ENCODE measurements at regions not wholly inside any gene's neighbourhood (a gene's known extent, or its start where the extent isn't known, plus 50 kb on each side); places are given as distances from the start of the nearest gene placed in this dataset.

DNA sequence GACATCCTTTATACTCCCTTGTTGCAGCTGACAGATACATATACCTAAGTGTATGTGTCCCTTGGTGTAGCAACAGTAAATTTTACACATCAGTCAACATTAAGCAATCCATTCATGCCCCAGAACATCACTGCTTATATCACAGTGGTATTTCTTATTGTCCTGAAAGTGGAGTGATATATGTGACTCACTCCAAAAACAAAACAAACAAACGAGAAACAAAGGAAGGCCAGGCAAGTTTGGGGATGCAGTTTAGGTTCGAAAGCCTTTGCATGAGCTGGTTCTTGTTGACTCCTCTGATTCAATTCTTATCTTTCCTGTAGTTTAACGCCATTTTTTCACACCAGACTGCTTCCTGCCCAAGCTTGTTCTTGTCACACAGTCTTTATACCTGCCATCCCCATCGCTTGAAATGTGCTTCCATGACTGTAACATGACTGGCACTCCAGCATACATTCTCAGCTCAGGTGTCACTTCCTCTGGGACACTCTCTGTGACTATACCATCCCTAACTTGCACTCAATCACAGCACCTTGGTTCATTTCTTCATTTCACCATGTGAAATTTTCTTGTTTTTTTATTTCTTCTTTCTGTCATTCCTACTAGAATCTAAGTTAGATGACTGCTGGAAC lies 125.0 kb upstream of the TSHZ2 start:
- H3K27me3 ChIP-seq (replicated peaks; ENCODE audit: insufficient read depth), result 0 out of 2 replicates have a peak, but pooled peaks cover 6% of the 10 kb centered on the region

DNA sequence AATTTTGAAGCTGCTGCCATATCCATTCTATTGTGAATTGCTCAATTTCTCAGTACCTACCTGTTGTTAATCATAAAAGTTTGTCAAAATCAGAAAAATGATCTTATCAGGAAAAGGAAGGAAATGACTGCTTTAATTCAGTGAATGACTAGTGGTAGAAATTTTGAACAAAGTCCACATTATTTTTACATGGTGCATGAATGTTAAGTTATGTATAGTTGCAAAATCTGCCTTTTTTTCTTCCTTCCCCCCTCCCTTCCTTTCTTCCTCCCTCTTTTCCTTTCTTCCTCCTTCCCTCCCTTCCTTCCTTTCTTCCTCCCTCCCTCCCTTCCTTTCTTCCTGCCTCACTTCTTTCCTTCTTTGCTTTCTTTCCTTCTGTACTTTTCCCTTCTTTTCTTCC lies 127.1 kb upstream of the TSHZ2 start:
- no peak overlapping the region for H3K4me3 ChIP-seq
- no peaks in the 10 kb centered on the region for H3K36me3 ChIP-seq (ENCODE audit: low read depth)
- H3K27ac ChIP-seq, result no peak overlapping the region
- no peaks in the 10 kb centered on the region for H3F3A ChIP-seq (ENCODE audit: insufficient read depth)
- in situ Hi-C loops (cut with MboI), result no loop called here
- DNase-seq, result no peak
- H3K9me2 ChIP-seq (ENCODE audit: insufficient read depth), result no peaks in the 10 kb centered on the region
- no peaks in the 10 kb centered on the region for H4K20me1 ChIP-seq (ENCODE audit: insufficient read depth)
- peaks cover 10% of the 10 kb centered on the region for H3K27me3 ChIP-seq (replicated peaks; ENCODE audit: insufficient read depth)
- H3K79me2 ChIP-seq (ENCODE audit: insufficient read depth), result no peaks in the 10 kb centered on the region
- H3K4me1 ChIP-seq (ENCODE audit: insufficient read depth), result no peaks in the 10 kb centered on the region
- no peak overlapping the region for H2AFZ ChIP-seq
- no peak for TF ChIP-seq EZH2phosphoT487 (IDR thresholded peaks at IDR 0.05; ENCODE audit: insufficient read depth, low read depth)
- TF ChIP-seq EZH2 (IDR thresholded peaks at IDR 0.05; ENCODE audit: insufficient read depth, poor library complexity, severe bottlenecking), result no peak
- H3K4me2 ChIP-seq (ENCODE audit: unreplicated experiment), result no peak overlapping the region
- no peak overlapping the region for H3K9ac ChIP-seq
- no peaks in the 10 kb centered on the region for H3K9me3 ChIP-seq (ENCODE audit: low read depth)

More for the DNA sequence above, 125.0 kb upstream of the TSHZ2 start:
- Histone ChIP-seq H2AFZ (no peak overlapping the region), H3K36me3 (ENCODE audit: low read depth) (no peaks in the 10 kb centered on the region), H3K79me2 (ENCODE audit: insufficient read depth) (no peaks in the 10 kb centered on the region), H3K4me1 (ENCODE audit: insufficient read depth) (no peaks in the 10 kb centered on the region), H3K4me3 (no peak overlapping the region), H3K4me2 (ENCODE audit: unreplicated experiment) (no peak overlapping the region), H3K9me2 (ENCODE audit: insufficient read depth) (no peaks in the 10 kb centered on the region), H3K27ac (no peak overlapping the region), H3K9ac (no peak overlapping the region), H3K9me3 (ENCODE audit: low read depth) (no peaks in the 10 kb centered on the region), H4K20me1 (ENCODE audit: insufficient read depth) (no peaks in the 10 kb centered on the region), H3F3A (ENCODE audit: insufficient read depth) (no peaks in the 10 kb centered on the region)
- no peak for DNase-seq
- TF ChIP-seq EZH2 (IDR thresholded peaks at IDR 0.05; ENCODE audit: insufficient read depth, poor library complexity, severe bottlenecking) (no peak), EZH2phosphoT487 (IDR thresholded peaks at IDR 0.05; ENCODE audit: insufficient read depth, low read depth) (no peak)
- in situ Hi-C loops (cut with MboI), result no loop called here
- WGBS, 2 experiments (ENCODE audit: low coverage in 1 of 2, low lambda C conversion rate in 2 of 2, missing lambda C conversion rate in 2 of 2), result 82 to 88% methylated on average over 4 of the region's 4 CpGs

DNA sequence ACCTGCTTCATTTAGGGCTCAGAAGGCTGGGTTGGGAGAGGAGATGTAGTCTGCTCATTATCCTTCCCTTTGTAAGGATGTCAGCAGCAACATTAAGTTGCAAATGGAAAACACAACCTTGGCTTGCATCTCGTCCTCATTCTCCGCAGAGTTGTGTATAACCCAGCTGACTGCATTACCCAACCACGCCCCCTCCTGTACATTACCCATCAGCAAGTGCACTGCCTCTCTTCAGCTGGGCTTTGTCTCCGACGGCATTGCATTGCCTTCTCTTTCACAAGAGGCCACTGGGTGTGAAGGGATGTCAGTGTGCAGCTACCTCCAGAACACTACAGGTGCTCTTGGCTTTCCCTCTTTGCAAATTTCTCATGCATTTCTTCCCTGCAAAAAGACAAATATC lies 128.7 kb upstream of the TSHZ2 start:
- Histone ChIP-seq H3K9me2 (ENCODE audit: insufficient read depth) (no peaks in the 10 kb centered on the region), H3K36me3 (ENCODE audit: low read depth) (no peaks in the 10 kb centered on the region), H3K79me2 (ENCODE audit: insufficient read depth) (no peaks in the 10 kb centered on the region), H3K9me3 (ENCODE audit: low read depth) (no peaks in the 10 kb centered on the region), H4K20me1 (ENCODE audit: insufficient read depth) (no peaks in the 10 kb centered on the region), H3K4me2 (ENCODE audit: unreplicated experiment) (no peak overlapping the region), H3F3A (ENCODE audit: insufficient read depth) (no peaks in the 10 kb centered on the region), H3K9ac (no peak overlapping the region), H3K4me1 (ENCODE audit: insufficient read depth) (no peaks in the 10 kb centered on the region), H3K27ac (no peak overlapping the region), H3K27me3 (replicated peaks; ENCODE audit: insufficient read depth) (peaks cover 19% of the 10 kb centered on the region), H2AFZ (no peak overlapping the region), H3K4me3 (no peak overlapping the region)
- DNase-seq, result no peak
- 34 to 45% methylated on average over 5 of the region's 5 CpGs for WGBS, 2 experiments (ENCODE audit: low coverage in 1 of 2, low lambda C conversion rate in 2 of 2, missing lambda C conversion rate in 2 of 2)
- in situ Hi-C loops (cut with MboI), result no loop called here
- no peak for TF ChIP-seq EZH2 (IDR thresholded peaks at IDR 0.05; ENCODE audit: insufficient read depth, poor library complexity, severe bottlenecking)
- no peak for TF ChIP-seq EZH2phosphoT487 (IDR thresholded peaks at IDR 0.05; ENCODE audit: insufficient read depth, low read depth)

DNA sequence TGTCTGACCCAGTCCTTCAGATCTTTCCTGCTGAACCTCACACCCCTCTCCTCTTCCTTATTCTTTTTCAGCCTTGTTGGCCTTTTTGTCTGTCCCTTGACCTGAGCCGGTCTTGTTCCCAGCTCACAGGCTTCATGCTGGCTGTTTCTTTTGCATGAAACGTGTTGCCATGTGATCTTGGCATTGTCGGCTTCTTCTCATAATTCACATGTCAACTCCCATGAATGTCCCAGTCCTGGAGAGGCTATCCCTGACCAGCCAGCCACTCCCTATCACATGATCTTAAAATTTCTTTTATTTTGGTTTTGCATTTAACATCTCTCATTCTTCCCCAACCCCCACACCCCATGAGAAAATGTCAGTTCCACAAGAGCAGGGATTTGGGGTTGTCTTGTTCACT lies 131.2 kb upstream of the TSHZ2 start:
- Histone ChIP-seq H3K27me3 (replicated peaks; ENCODE audit: insufficient read depth) (peaks cover 24% of the 10 kb centered on the region), H3K9me2 (ENCODE audit: insufficient read depth) (no peaks in the 10 kb centered on the region), H3K9ac (no peak overlapping the region), H4K20me1 (ENCODE audit: insufficient read depth) (no peaks in the 10 kb centered on the region), H3K9me3 (ENCODE audit: low read depth) (no peaks in the 10 kb centered on the region), H3F3A (ENCODE audit: insufficient read depth) (no peaks in the 10 kb centered on the region), H3K79me2 (ENCODE audit: insufficient read depth) (no peaks in the 10 kb centered on the region), H3K36me3 (ENCODE audit: low read depth) (no peaks in the 10 kb centered on the region), H3K4me3 (no peak overlapping the region), H3K4me2 (ENCODE audit: unreplicated experiment) (no peak overlapping the region), H3K4me1 (ENCODE audit: insufficient read depth) (no peaks in the 10 kb centered on the region), H3K27ac (no peak overlapping the region), H2AFZ (no peak overlapping the region)
- WGBS, 2 experiments (ENCODE audit: low coverage in 1 of 2, low lambda C conversion rate in 2 of 2, missing lambda C conversion rate in 2 of 2), result 13% methylated on average over 3 of the region's 3 CpGs
- in situ Hi-C loops (cut with MboI), result no loop called here
- no peak for TF ChIP-seq EZH2 (IDR thresholded peaks at IDR 0.05; ENCODE audit: insufficient read depth, poor library complexity, severe bottlenecking)
- TF ChIP-seq EZH2phosphoT487 (IDR thresholded peaks at IDR 0.05; ENCODE audit: insufficient read depth, low read depth), result no peak
- DNase-seq, result no peak

DNA sequence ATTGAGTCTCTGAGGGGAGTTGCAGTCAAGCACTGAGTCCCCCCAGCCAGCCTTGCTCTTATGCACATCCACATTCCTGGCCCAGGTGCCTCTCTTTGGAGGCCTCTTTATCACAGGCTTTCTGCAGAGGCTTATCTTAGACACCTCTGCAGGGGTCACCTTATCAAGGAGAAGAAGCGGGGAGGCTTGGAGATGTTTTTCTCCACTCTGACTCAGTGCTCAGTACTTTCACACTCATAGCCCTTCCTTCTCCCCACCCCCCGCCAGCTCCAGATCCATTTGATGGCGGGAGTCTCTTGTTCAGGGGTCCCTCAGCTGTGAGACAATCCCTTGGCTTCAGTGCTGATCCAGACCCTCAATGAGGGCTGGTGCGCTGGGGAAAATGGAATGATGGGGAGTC lies 132.1 kb upstream of the TSHZ2 start:
- Histone ChIP-seq H3F3A (ENCODE audit: insufficient read depth) (no peaks in the 10 kb centered on the region), H3K4me2 (ENCODE audit: unreplicated experiment) (no peak overlapping the region), H3K79me2 (ENCODE audit: insufficient read depth) (no peaks in the 10 kb centered on the region), H3K27me3 (replicated peaks; ENCODE audit: insufficient read depth) (peaks cover 24% of the 10 kb centered on the region), H3K4me1 (ENCODE audit: insufficient read depth) (no peaks in the 10 kb centered on the region), H4K20me1 (ENCODE audit: insufficient read depth) (no peaks in the 10 kb centered on the region), H3K36me3 (ENCODE audit: low read depth) (no peaks in the 10 kb centered on the region), H3K9ac (no peak overlapping the region), H2AFZ (no peak overlapping the region), H3K27ac (no peak overlapping the region), H3K9me3 (ENCODE audit: low read depth) (no peaks in the 10 kb centered on the region), H3K4me3 (no peak overlapping the region), H3K9me2 (ENCODE audit: insufficient read depth) (no peaks in the 10 kb centered on the region)
- in situ Hi-C loops (cut with MboI), result no loop called here
- 78 to 82% methylated on average over 4 of the region's 4 CpGs for WGBS, 2 experiments (ENCODE audit: low coverage in 1 of 2, low lambda C conversion rate in 2 of 2, missing lambda C conversion rate in 2 of 2)
- DNase-seq, result no peak
- TF ChIP-seq EZH2phosphoT487 (IDR thresholded peaks at IDR 0.05; ENCODE audit: insufficient read depth, low read depth) (no peak), EZH2 (IDR thresholded peaks at IDR 0.05; ENCODE audit: insufficient read depth, poor library complexity, severe bottlenecking) (no peak)
